ENCODE measurements at regions not wholly inside any gene's neighbourhood (a gene's known extent, or its start where the extent isn't known, plus 50 kb on each side); places are given as distances from the start of the nearest gene placed in this dataset.

DNA sequence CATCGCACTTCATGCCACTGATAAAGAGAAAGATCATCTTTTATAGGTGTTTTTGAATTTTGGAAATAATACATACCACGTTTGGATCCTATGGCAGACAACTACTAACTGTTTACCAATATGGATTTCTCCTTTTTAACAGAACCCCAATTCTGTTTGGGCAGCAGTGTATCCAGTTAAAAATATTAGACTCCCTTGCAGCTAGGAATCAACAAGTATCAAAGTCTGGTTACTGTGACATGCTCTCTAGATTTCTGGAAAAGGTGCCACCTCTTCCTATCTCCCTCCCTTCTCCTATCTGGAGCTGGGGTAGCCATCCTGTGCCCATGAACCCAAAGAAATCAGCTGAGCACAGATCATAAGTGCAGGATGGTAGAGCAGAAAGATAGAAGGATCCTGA is 54.1 kb upstream of the DTNBP1 start:
- DNase-seq: no peak

DNA sequence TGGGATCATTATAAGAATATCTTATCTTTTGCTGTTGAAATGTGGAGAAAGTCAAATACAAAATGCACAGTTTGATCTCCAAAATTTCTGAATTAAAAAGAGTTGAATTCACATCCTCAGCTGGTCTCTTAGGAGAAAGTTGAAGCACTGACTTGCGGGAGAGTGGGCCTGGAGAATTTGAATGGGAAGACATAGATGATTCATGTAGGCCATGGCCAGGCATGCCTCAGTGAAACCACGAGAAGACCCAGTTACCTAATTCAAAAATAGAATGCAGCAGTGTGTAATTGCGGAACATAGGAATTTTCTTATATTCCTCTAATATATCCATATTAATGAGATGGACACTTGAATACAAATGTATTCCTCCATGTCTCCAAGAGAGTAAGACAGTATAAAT is 53.0 kb upstream of the DTNBP1 start:
- no peak for DNase-seq

DNA sequence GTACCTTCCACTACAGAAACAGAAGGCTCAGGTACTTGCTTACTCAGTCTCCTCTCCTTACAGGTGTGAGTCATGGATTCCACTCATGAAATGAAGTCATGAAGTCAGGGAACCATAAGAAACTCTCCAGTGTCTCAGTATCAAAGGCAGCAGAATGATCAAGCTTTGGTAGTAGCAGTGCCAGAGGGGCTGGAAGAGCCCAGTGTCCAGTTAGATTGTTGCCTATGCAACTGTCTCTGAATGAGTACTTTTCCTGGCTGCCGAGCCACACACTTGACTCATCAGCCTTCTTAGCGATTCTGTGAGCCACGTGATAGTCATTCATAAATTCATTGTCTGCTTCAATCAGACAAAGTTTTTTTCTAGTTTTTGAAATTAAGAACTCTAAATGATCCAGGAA is 52.2 kb upstream of the DTNBP1 start:
- no peak for DNase-seq

DNA sequence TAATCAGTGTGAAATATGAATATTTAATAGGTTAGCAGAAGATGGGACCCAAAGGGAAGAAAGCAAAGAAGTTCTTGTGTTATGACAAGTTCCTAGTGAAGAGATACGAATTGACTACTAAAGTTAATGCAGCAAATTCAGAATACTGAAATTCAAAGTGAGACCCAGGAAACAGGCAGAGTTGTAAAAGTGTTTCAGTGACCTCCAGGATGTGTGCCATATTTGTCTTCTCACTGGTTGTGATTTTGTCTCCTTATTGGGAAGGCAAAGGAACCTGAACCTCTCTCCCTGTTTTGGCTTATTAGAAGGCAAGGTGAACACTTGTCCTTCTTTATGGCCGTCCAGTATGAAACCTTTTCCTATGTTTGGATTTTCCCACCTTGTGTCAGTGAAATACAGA is 51.8 kb upstream of the DTNBP1 start:
- no peak for DNase-seq

DNA sequence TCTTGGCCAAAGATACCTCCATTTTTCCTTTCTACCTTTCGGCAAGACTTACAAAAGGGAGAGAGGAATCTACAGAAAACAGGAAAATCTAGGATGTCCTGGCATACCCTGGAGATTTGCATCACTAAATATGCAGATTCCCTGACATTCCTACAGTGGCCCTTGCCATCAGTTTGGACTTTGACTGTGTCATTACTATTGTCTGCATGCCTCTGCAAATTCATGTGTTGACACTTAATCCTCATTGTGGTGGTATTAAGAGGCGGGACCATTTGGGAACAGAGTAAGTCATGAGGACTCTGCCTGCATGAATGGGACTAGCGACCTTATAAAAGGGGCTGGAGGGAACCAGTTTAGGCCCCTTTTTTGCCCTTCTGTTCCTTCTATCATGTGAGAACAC is 50.5 kb upstream of the DTNBP1 start:
- no peak for DNase-seq

DNA sequence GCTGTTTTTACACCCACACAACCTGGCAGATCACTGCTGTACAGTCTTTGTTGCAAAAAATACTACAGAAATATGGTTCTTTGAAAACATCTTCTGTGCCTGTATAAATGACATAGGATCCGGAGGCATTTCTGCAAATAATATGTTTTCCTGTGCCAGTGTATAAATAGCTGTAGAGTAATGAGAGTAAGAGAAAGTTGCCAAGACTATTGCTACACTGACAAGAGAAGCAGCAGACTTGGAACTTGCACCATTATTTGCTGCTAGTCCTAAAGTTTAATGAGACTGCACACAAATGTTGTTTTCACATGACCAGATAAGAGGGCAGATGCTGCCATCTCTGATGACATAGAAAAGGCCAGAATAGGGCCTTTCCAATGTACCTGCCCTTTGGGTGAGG is 50.0 kb upstream of the DTNBP1 start:
- DNase-seq: no peak

All from inflammatory macrophage treated with lipopolysaccharide for 1 hour (primary cell).